Skin of body (tissue), 1 donor: ENCODE measurements at regions not wholly inside any gene's neighbourhood (a gene's known extent, or its start where the extent isn't known, plus 50 kb on each side); places are given as distances from the start of the nearest gene placed in this dataset.

Experiments used
- DNase-seq: peaks from one replicate; lab custom pipeline; 2025; lab: John Stamatoyannopoulos, UW

GRCh38 chr2:195411219-195411687, 245.8 kb upstream of the SLC39A10 start:
- DNase-seq: no peak

GRCh38 chr2:195410074-195410671, 246.9 kb upstream of the SLC39A10 start:
- DNase-seq: no peak

DNA sequence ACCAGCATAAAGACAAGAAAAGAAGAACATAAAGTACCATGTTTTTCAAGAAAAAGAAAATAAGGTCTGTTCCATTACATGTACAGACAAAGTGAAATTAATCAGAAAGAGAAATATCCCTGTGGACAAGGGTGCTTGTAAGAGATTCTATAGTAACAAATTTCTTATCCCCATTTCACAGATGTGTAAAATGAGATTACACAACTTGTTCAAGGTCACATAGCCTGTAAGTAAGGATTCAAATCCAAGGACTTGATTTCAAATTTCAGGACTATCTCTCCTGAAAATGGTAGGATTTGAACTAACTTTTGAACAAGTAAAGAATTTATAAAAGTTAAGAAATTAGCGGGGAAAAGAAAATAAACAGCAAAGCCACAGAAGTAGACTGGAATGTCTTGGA, 248.2 kb upstream of the SLC39A10 start:
- no peak for DNase-seq

GRCh38 chr2:195408196-195408595, 248.8 kb upstream of the SLC39A10 start:
- no peak for DNase-seq

- DNase-seq: no peak
Observed at GRCh38 chr2:195407783-195408182, 249.2 kb upstream of the SLC39A10 start.

- no peak for DNase-seq
Observed at GRCh38 chr2:195406886-195407603, 250.0 kb upstream of the SLC39A10 start.

DNA sequence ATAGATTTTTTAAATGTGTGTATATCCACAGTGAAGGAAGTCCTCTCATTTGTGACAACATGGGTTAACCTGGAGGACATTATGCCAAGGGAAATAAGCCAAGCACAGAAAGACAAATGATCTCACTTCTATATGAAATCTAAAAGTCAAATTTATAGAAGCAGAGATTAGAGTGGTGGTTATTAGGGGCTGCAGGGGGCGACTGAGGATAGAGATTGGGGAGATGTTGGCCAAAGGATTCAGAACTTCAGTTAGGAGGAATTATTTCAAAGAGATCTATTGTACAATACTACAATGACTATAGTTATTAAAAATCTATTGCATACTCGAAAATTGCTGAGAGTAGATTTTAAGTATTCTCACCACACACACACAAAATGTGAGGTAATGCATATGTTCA, 252.4 kb upstream of the SLC39A10 start:
- no peak for DNase-seq

- no peak for DNase-seq
Observed at GRCh38 chr2:195396479-195396878, 260.5 kb upstream of the SLC39A10 start.

DNA sequence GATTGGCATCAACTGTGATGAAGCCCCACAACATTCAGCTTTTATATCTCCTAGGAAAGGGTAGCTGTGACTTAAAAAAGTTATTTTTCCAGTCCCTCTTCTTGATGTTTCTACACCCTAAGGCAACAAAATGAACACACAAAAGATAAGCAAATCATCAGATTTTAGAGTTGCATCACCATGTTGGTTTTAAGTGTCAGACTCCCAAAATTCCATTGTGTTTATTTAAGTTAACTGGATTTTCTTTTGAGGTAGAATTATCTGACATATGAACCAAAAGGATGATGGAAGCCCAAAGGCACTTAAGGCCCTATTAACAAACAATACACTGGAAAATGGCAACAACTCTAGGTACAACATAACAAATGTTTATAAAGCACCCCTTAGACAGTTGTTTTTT, 261.7 kb upstream of the SLC39A10 start:
- no peak for DNase-seq

DNA sequence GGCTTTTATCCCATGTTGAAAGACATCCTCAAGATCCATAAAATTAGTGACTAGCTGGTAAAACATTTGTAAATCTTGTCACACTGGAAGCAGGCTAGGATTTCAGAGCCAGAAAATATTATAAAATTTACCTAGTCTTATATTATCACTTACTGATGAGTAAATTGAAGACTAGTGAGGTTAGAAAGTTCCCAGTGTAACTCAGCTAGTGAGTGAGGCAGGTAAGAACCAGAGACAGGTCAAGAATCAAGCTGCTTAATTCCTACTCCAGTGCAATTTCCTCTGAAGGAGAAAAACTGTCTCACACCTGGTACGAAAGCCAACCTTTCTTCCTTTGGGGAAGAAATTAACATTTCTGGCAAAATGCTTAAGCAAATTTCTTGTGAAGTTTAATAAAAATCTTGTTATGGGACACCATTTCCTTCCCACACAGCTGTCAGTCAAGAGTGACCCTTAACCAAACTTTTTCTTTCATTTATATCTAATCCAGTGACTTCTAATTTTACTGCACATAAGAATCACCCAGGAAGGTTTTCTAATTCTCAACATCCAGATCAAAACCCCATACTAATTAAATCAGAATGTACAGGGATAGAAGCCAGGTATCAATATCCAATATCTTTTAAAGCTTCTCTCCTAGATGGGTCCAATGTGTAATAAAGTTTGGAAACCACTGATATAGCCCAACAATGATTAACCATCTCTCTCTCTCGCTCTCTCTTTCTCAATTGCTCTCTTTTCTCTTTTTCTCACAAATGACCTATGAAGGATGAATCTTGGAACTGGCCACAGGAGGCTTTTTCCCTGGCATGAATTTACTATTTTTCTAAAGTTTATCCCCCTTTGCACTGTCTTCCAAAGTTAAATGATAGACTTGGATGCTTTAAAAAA, 264.3 kb upstream of the SLC39A10 start:
- DNase-seq: no peak

GRCh38 chr2:195390686-195391321, 266.2 kb upstream of the SLC39A10 start:
- no peak for DNase-seq

DNA sequence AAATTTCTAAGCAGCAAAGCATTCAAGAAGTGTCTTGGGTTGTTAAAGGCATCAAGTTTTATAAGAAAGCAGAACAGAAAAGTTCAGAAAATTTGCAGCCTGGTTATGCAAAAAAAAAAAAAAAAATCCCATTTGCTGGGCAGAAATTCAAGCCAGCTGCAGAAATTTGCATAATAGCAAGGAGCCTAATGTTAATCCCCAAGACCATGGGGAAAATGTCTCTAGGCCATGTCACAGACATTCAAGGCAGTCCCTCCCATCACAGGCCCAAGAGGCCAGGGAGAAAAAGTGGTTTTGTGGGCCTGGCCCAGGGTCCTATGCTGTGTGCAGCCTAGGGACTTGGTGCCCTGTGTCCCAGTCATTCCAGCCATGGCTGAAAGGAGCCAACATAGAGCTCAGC, 269.0 kb upstream of the SLC39A10 start:
- no peak for DNase-seq

GRCh38 chr2:195382186-195382585, 274.8 kb upstream of the SLC39A10 start:
- no peak for DNase-seq

- DNase-seq: no peak
Observed at GRCh38 chr2:195370167-195370943, 286.7 kb upstream of the SLC39A10 start.

- DNase-seq: no peak
Observed at GRCh38 chr2:195369218-195369587, 287.8 kb upstream of the SLC39A10 start.

DNA sequence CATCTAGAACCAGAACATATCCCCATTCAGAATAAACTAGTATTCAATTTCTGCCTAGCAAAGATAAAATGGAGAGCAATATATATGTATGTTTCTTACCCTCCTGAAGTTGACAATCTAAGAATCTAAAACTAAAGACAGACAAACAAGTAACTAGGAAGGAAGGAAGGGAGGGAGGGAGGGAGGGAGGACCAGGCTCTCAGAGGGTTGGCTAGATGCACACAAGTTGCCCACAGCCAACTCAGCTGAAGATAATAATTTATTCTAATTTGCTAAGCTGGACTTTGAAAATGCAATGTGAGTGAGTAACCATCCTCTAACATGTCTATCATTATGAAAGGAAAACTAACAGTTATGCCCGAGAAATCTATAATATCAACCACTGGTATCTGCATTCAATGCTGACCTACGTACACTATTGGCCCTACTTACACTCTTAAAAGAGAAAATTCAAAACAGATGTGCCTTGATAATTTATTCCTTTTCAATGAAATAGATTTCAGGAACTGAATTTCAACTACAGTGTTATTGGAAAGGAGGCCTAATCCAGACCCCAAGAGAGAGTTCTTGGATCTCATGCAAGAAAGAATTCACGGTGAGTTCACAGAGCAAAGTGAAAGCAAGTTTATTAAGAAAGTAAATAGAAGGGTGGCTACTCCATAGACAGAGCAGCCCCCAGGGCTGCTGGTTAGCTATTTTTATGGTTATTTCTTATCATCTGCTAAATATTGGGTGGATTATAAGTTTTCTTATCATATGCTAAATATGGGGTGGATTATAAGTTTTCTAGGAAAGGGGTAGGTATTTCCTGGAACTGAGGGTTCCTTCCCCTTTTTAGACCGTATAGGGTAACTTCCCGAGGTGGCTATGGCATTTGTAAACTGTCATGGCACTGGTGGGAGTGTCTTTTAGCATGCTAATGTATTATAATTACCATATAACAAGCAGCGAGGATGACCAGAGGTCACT, 288.5 kb upstream of the SLC39A10 start:
- DNase-seq: peak; percentile 57

DNA sequence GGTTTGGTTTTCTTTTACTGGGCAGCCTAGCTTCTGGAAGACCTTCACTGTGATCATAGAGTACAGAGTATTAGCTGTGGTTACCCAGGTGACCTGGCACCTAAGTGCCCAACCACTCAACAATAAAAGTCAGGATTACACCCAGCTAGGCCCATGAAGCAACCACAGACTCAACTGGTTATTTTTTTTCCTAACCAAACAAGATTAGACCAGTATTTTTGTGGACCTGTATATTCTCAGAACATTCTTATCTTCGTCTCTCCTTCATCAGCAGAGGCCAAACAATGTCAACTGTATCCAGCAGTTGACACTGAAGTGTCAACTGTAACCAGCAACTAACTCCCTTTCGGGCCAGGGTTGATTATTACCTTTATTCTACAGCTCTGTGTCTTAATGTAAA, 289.2 kb upstream of the SLC39A10 start:
- no peak for DNase-seq

DNA sequence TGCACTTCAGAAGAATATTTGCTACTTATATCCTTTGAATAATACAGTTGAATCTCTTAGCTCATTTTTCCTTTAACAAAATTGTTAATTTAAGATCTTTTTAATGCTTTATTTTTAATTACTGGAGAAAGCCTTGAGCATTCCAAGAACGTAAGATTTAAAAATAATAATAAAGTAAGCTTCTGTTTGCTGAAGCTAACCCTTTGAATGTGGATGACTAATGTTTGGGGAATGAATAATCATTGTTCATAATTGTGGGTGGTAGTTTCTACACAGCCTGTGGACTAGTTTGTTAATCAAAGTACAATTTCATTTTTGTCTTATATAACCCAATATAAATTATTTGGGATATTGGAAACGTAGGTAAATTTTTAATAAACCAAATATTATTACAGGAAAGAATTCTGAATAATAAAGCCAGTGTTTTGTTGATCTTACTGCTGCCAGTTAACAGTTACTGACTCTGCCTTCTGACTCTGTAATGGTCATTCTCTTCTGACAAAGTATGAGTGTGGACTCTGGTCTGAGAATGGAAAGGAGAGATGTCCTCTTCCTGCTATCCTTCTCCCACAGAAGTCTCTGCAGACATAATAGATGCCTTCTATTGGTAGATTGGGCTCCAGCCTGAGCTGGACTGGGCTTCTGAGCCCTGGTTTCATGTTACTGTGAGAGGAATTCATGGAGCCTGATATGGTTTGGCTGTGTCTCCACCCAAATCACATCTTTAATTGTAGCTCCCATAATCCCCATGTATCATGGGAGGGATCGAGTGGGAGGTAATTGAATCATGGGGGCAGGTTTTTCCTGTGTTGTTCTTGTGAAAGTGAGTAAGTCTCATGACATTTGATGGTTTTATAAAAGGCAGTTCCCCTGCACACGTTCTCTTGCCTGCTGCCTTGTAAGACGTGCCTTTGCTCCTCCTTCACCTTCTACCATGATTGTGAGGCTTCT, 292.7 kb upstream of the SLC39A10 start:
- no peak for DNase-seq

DNA sequence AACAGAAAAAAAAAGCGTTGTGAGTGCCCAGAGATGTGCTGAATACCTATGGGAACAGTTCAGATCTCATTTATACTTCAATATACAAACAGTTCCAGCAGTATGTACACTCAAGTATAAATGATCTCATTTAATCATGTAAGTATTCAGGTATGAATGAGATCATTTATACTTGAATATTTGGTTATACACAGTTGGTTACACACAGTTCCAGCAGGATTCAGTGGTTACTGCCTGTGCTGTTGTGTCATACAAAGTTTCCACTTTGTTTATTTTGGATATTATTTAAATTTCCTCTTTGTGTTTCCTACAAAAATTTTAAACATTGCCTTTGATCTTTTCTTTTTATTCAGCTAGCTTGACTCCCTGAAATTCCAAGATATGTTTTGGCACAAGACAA, 293.5 kb upstream of the SLC39A10 start:
- DNase-seq: no peak
